Memory B cell (primary cell): ENCODE measurements at regions not wholly inside any gene's neighbourhood (a gene's known extent, or its start where the extent isn't known, plus 50 kb on each side); places are given as distances from the start of the nearest gene placed in this dataset.
A peak's percentile ranks its signal among the peaks of the same experiment; 100 is the strongest.

Experiments
- ATAC-seq: fragments of 150-1000 bp; cut with Tn5 transposase; 2 replicates; pipeline ENCODE4 v1.10.0; 2021; ENCODE audit warnings: low read depth, mild to moderate bottlenecking, moderate library complexity
- DNase-seq, 2 donors: peaks; one replicate each; pipeline ENCODE4 v3.0.0; 2022; ENCODE audit warnings: low spot score in 2 of 2
- H3K27ac Mint-ChIP-seq: one replicate; pipeline ENCODE4 v1.8.0; 2022; ENCODE audit warnings: mild to moderate bottlenecking, moderate library complexity, mixed read lengths
- H3K27me3 Mint-ChIP-seq: one replicate; pipeline ENCODE4 v1.8.0; 2022; ENCODE audit warnings: mixed read lengths
- H3K36me3 Mint-ChIP-seq: one replicate; pipeline ENCODE4 v1.8.0; 2022; ENCODE audit warnings: mild to moderate bottlenecking, mixed read lengths
- H3K4me1 Mint-ChIP-seq: one replicate; pipeline ENCODE4 v1.8.0; 2022; ENCODE audit warnings: mixed read lengths
- H3K4me3 Mint-ChIP-seq: one replicate; pipeline ENCODE4 v1.8.0; 2022; ENCODE audit warnings: mild to moderate bottlenecking, moderate library complexity, mixed read lengths
- H3K9me3 Mint-ChIP-seq: one replicate; pipeline ENCODE4 v1.8.0; 2022; ENCODE audit warnings: mixed read lengths

- Mint-ChIP-seq H3K4me3 (no peak overlapping the region), H3K27me3 (peaks cover 3% of the 10 kb centered on the region), H3K4me1 (peaks cover 4% of the 10 kb centered on the region), H3K36me3 (no peaks in the 10 kb centered on the region), H3K27ac (no peak overlapping the region), H3K9me3 (no peaks in the 10 kb centered on the region)
- ATAC-seq (no peak), DNase-seq (no peak)
Measured at GRCh38 chr11:88448131-88448670, 110.7 kb upstream of the CTSC start.

- Mint-ChIP-seq H3K9me3 (no peaks in the 10 kb centered on the region), H3K27me3 (peaks cover 3% of the 10 kb centered on the region), H3K27ac (no peak overlapping the region), H3K36me3 (no peaks in the 10 kb centered on the region), H3K4me3 (no peak overlapping the region), H3K4me1 (peaks cover 4% of the 10 kb centered on the region)
- ATAC-seq (no peak), DNase-seq (no peak)
Measured at GRCh38 chr11:88447281-88447680, 109.7 kb upstream of the CTSC start.

- Mint-ChIP-seq H3K36me3 (no peaks in the 10 kb centered on the region), H3K9me3 (no peaks in the 10 kb centered on the region), H3K4me3 (no peak overlapping the region), H3K4me1 (peaks cover 5% of the 10 kb centered on the region), H3K27ac (no peak overlapping the region), H3K27me3 (no peaks in the 10 kb centered on the region)
- ATAC-seq (no peak), DNase-seq (no peak)
Measured at GRCh38 chr11:88439356-88439755, 101.8 kb upstream of the CTSC start.

GRCh38 chr11:88438721-88439120, 101.2 kb upstream of the CTSC start:
- H3K4me1 Mint-ChIP-seq, result peaks cover 5% of the 10 kb centered on the region
- no peak for ATAC-seq
- no peaks in the 10 kb centered on the region for H3K9me3 Mint-ChIP-seq
- H3K27ac Mint-ChIP-seq, result no peak overlapping the region
- H3K4me3 Mint-ChIP-seq, result no peak overlapping the region
- no peaks in the 10 kb centered on the region for H3K36me3 Mint-ChIP-seq
- no peak for DNase-seq
- H3K27me3 Mint-ChIP-seq, result no peaks in the 10 kb centered on the region

GRCh38 chr11:88435415-88435814, 97.9 kb upstream of the CTSC start:
- no peaks in the 10 kb centered on the region for H3K36me3 Mint-ChIP-seq
- H3K4me1 Mint-ChIP-seq, result peaks cover 5% of the 10 kb centered on the region
- no peak overlapping the region for H3K4me3 Mint-ChIP-seq
- no peaks in the 10 kb centered on the region for H3K9me3 Mint-ChIP-seq
- H3K27me3 Mint-ChIP-seq, result peaks cover 1% of the 10 kb centered on the region
- ATAC-seq (no peak), DNase-seq (no peak)
- peak overlapping the region; percentile 33 for H3K27ac Mint-ChIP-seq

GRCh38 chr11:88434333-88434976, 96.9 kb upstream of the CTSC start:
- Mint-ChIP-seq H3K4me1 (peaks cover 5% of the 10 kb centered on the region), H3K4me3 (no peak overlapping the region), H3K27ac (no peak overlapping the region), H3K9me3 (no peaks in the 10 kb centered on the region), H3K27me3 (peaks cover 1% of the 10 kb centered on the region), H3K36me3 (no peaks in the 10 kb centered on the region)
- ATAC-seq (no peak), DNase-seq (no peak)

- Mint-ChIP-seq H3K4me1 (peaks cover 5% of the 10 kb centered on the region), H3K9me3 (no peaks in the 10 kb centered on the region), H3K4me3 (no peak overlapping the region), H3K36me3 (no peaks in the 10 kb centered on the region), H3K27me3 (peaks cover 1% of the 10 kb centered on the region), H3K27ac (no peak overlapping the region)
- DNase-seq (no peak), ATAC-seq (no peak)
Measured at GRCh38 chr11:88433536-88434230, 96.1 kb upstream of the CTSC start.

GRCh38 chr11:88431675-88432341, 94.3 kb upstream of the CTSC start:
- Mint-ChIP-seq H3K36me3 (no peaks in the 10 kb centered on the region), H3K4me3 (no peak overlapping the region), H3K9me3 (no peaks in the 10 kb centered on the region), H3K27me3 (peaks cover 1% of the 10 kb centered on the region), H3K27ac (no peak overlapping the region), H3K4me1 (peaks cover 5% of the 10 kb centered on the region)
- DNase-seq (no peak), ATAC-seq (no peak)

- no peaks in the 10 kb centered on the region for H3K36me3 Mint-ChIP-seq
- H3K27me3 Mint-ChIP-seq, result peaks cover 1% of the 10 kb centered on the region
- DNase-seq, result no peak
- no peak overlapping the region for H3K4me3 Mint-ChIP-seq
- H3K4me1 Mint-ChIP-seq, result no peaks in the 10 kb centered on the region
- no peak overlapping the region for H3K27ac Mint-ChIP-seq
- no peaks in the 10 kb centered on the region for H3K9me3 Mint-ChIP-seq
- no peak for ATAC-seq
Measured at GRCh38 chr11:88428959-88429358, 91.4 kb upstream of the CTSC start.

GRCh38 chr11:88427719-88428118, 90.2 kb upstream of the CTSC start:
- ATAC-seq (no peak), DNase-seq (no peak)
- H3K4me3 Mint-ChIP-seq, result no peak overlapping the region
- H3K9me3 Mint-ChIP-seq, result no peaks in the 10 kb centered on the region
- no peaks in the 10 kb centered on the region for H3K4me1 Mint-ChIP-seq
- H3K27ac Mint-ChIP-seq, result no peak overlapping the region
- H3K36me3 Mint-ChIP-seq, result no peaks in the 10 kb centered on the region
- H3K27me3 Mint-ChIP-seq, result no peaks in the 10 kb centered on the region

- ATAC-seq (no peak), DNase-seq (no peak)
- H3K36me3 Mint-ChIP-seq, result no peaks in the 10 kb centered on the region
- H3K9me3 Mint-ChIP-seq, result no peaks in the 10 kb centered on the region
- H3K27ac Mint-ChIP-seq, result no peak overlapping the region
- H3K4me1 Mint-ChIP-seq, result no peaks in the 10 kb centered on the region
- H3K4me3 Mint-ChIP-seq, result no peak overlapping the region
- H3K27me3 Mint-ChIP-seq, result no peaks in the 10 kb centered on the region
Measured at GRCh38 chr11:88424881-88425280, 87.3 kb upstream of the CTSC start.

- H3K4me3 Mint-ChIP-seq, result no peak overlapping the region
- no peak overlapping the region for H3K27ac Mint-ChIP-seq
- H3K9me3 Mint-ChIP-seq, result no peaks in the 10 kb centered on the region
- no peaks in the 10 kb centered on the region for H3K27me3 Mint-ChIP-seq
- H3K4me1 Mint-ChIP-seq, result no peaks in the 10 kb centered on the region
- ATAC-seq, result no peak
- no peaks in the 10 kb centered on the region for H3K36me3 Mint-ChIP-seq
- DNase-seq, result no peak
Measured at GRCh38 chr11:88421530-88421929, 84.0 kb upstream of the CTSC start.

GRCh38 chr11:88420165-88420791, 82.7 kb upstream of the CTSC start:
- ATAC-seq (no peak), DNase-seq (no peak)
- H3K27ac Mint-ChIP-seq, result no peak overlapping the region
- H3K4me1 Mint-ChIP-seq, result no peaks in the 10 kb centered on the region
- H3K4me3 Mint-ChIP-seq, result no peak overlapping the region
- H3K36me3 Mint-ChIP-seq, result no peaks in the 10 kb centered on the region
- no peaks in the 10 kb centered on the region for H3K27me3 Mint-ChIP-seq
- no peaks in the 10 kb centered on the region for H3K9me3 Mint-ChIP-seq

- Mint-ChIP-seq H3K27ac (no peak overlapping the region), H3K36me3 (no peaks in the 10 kb centered on the region), H3K4me1 (peaks cover 6% of the 10 kb centered on the region), H3K27me3 (no peaks in the 10 kb centered on the region), H3K9me3 (no peaks in the 10 kb centered on the region), H3K4me3 (no peak overlapping the region)
- no peak for ATAC-seq
- DNase-seq, result no peak
Measured at GRCh38 chr11:88418508-88418907, 81.0 kb upstream of the CTSC start.
